Lower leg skin (tissue), 4 donors: ENCODE measurements at regions not wholly inside any gene's neighbourhood (a gene's known extent, or its start where the extent isn't known, plus 50 kb on each side); places are given as distances from the start of the nearest gene placed in this dataset.
"Not testable (repeated sequence)": the region's sequence is repeated elsewhere in the genome, so short reads cannot be mapped to it uniquely, and the experiment has no call there.

ENCODE experiments used
- DNase-seq, 2 donors: peaks; one replicate each; pipeline ENCODE4 v3.0.0-alpha.2; 2019; ENCODE audit warnings: low spot score in 2 of 2
- H3K4me3 ChIP-seq: fragments of 200-600 bp; sonication (generic); 2 replicates; pipeline ENCODE4 v1.5.1; 2017; ENCODE audit warnings: mild to moderate bottlenecking, low read depth; ENCODE audit not compliant: poor library complexity, severe bottlenecking
- CTCF ChIP-seq, 3 donors: fragments of 450-650 bp; IDR thresholded peaks; one replicate each; pipeline ENCODE4 v1.5.1; 2016; ENCODE audit warnings: antibody characterized with exemption in 3 of 3, mild to moderate bottlenecking in 3 of 3, moderate library complexity in 2 of 3
- POLR2A ChIP-seq, 2 donors: fragments of 450-650 bp; IDR thresholded peaks; one replicate each; pipeline ENCODE4 v1.6.1; 2016 to 2017; ENCODE audit warnings: antibody characterized with exemption in 2 of 2, mild to moderate bottlenecking in 1 of 2, moderate library complexity in 1 of 2
- WGBS, 2 donors: methylation state at CpG; one replicate each; pipeline ENCODE4 v1.1.5; 2018; 5-methylcytosine and 5-hydroxymethylcytosine counted together
- intact Hi-C: fragments of 100-400 bp; cut with DNase I; formaldehyde crosslinking; loops from one replicate; pipeline ENCODE4 v1.15.0; 2023; ENCODE audit warnings: low total_unique reads

GRCh38 chr5:52024359-52024758 lies 641.1 kb downstream of the ISL1 start:
- WGBS, 2 donors = 73 to 91% methylated on average over 3 of the region's 3 CpGs
- intact Hi-C loops = no loop called here
- H3K4me3 ChIP-seq = no peak overlapping the region
- TF ChIP-seq CTCF (IDR thresholded peaks at IDR 0.05) = no peak
- TF ChIP-seq POLR2A (IDR thresholded peaks at IDR 0.05) = no peak
- no peak for DNase-seq

GRCh38 chr5:52029836-52030235 lies 646.6 kb downstream of the ISL1 start:
- intact Hi-C loops, H3K4me3 ChIP-seq: not testable (repeated sequence)
- WGBS, 2 donors = 94 to 95% methylated on average over 7 of the region's 7 CpGs
- peak in 1 of 2 donors; percentile 65 for DNase-seq

- no peak for TF ChIP-seq POLR2A (IDR thresholded peaks at IDR 0.05)
- TF ChIP-seq CTCF (IDR thresholded peaks at IDR 0.05) = no peak
- no peak overlapping the region for H3K4me3 ChIP-seq
- intact Hi-C loops = no loop called here
- 77 to 78% methylated on average over 2 of the region's 2 CpGs for WGBS, 2 donors
- no peak for DNase-seq
These were observed 658.6 kb downstream of the ISL1 start for GRCh38 chr5:52041842-52042241.

GRCh38 chr5:52043137-52043536 lies 659.9 kb downstream of the ISL1 start:
- no peak overlapping the region for H3K4me3 ChIP-seq
- no peak for DNase-seq
- TF ChIP-seq POLR2A (IDR thresholded peaks at IDR 0.05) (no peak), CTCF (IDR thresholded peaks at IDR 0.05) (no peak)
- intact Hi-C loops = no loop called here
- WGBS, 2 donors = 86% methylated on average over 4 of the region's 4 CpGs

DNA sequence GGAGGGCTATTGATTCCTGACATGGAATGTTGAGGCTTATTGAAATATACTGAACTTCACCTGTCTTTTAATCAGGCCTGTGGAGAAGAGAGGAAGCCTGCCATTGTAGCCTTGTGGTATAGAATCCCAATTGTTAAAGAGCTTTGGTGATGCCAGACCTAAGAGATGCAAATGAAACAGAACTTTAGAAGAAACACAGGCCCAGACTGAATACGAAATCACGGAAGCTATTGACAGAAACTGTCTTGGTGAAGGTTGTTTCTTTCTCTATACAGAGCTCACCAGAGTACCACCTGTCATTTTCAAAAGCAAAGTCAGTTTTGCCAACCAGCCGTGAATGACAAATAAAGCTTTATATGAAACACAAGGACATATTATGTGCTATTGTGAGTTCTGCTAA lies 660.3 kb downstream of the ISL1 start:
- intact Hi-C loops = no loop called here
- TF ChIP-seq POLR2A (IDR thresholded peaks at IDR 0.05) (no peak), CTCF (IDR thresholded peaks at IDR 0.05) (no peak)
- no peak for DNase-seq

GRCh38 chr5:52051759-52052158 lies 668.5 kb downstream of the ISL1 start:
- 83 to 87% methylated on average over 3 of the region's 3 CpGs for WGBS, 2 donors
- no peak overlapping the region for H3K4me3 ChIP-seq
- TF ChIP-seq POLR2A (IDR thresholded peaks at IDR 0.05) (no peak), CTCF (IDR thresholded peaks at IDR 0.05) (no peak)
- intact Hi-C loops = no loop called here
- DNase-seq = no peak

More for the DNA sequence above, 660.3 kb downstream of the ISL1 start:
- no peak overlapping the region for H3K4me3 ChIP-seq
- WGBS, 2 donors = 86 to 88% methylated on average over 3 of the region's 3 CpGs
